Spleen (tissue), 7 donors: ENCODE measurements at regions not wholly inside any gene's neighbourhood (a gene's known extent, or its start where the extent isn't known, plus 50 kb on each side); places are given as distances from the start of the nearest gene placed in this dataset.

Experiments
- CTCF ChIP-seq, 11 experiments: fragments of 200-600 bp in 7 of 11; fragments of 450-650 bp in 4 of 11; sonication (generic) in 4 of 11; IDR thresholded peaks in 8 of 11; conservative IDR thresholded peaks in 3 of 11; 1 replicate in 7 of 11; 2 replicates in 4 of 11; pipeline versions ENCODE4 v1.4.0 to v1.8.0; 2016 to 2021; ENCODE audit warnings: antibody characterized with exemption in 11 of 11, inconsistent platforms in 4 of 11, mild to moderate bottlenecking in 1 of 11
- POLR2A ChIP-seq, 3 donors: fragments of 450-650 bp; IDR thresholded peaks; one replicate each; pipeline ENCODE4 v1.5.1; 2017; ENCODE audit warnings: antibody characterized with exemption in 3 of 3, mild to moderate bottlenecking in 1 of 3
- donor health status: DM: no; HTN: no; CAD: no; lungs with moderate emphysema.
- donor health status: DM: no; HTN: no; CAD: no.
- donor health status: DM: no; HTN: no; CAD: no.

- no peak for TF ChIP-seq CTCF (IDR thresholded peaks at IDR 0.05 in 8 of 11, conservative IDR thresholded peaks at IDR 0.05 in 3 of 11)
- no peak for TF ChIP-seq POLR2A (IDR thresholded peaks at IDR 0.05)
Measured at GRCh38 chr2:239876948-239877289, 148.2 kb downstream of the NDUFA10 start.
